ENCODE measurements at regions not wholly inside any gene's neighbourhood (a gene's known extent, or its start where the extent isn't known, plus 50 kb on each side); places are given as distances from the start of the nearest gene placed in this dataset.

DNA sequence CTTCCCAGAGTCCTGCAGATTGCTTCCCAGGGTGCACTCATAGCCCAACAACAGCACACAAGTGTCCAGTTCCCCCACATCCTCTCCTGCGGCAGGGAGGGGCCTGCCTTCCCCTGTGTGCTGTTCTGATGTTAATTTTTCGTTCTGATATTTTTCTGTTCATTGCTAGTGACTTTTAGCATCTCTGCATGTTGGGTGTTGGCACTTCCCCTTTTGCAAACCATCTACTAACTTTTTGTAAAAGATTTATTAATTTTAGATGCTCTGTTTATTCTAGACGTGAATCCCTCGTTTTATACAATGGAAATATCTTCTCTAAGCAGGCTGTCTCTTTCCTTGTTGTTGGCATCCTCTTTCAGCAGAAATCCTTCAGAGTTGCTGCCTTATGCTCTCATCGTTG, 97.3 kb upstream of the DAP start:
- no peak for DNase-seq
- TF ChIP-seq POLR2AphosphoS5 (IDR thresholded peaks at IDR 0.05), result no peak
- TF ChIP-seq CTCF (IDR thresholded peaks at IDR 0.05), result no peak
- TF ChIP-seq POLR2A (IDR thresholded peaks at IDR 0.05), result no peak
- TF ChIP-seq EP300 (IDR thresholded peaks at IDR 0.05), result no peak
- no peaks in the 10 kb centered on the region for H3K36me3 ChIP-seq
- no peak overlapping the region for H3K4me3 ChIP-seq
- H3K9me3 ChIP-seq, result no peaks in the 10 kb centered on the region
- no peak overlapping the region for H3K27ac ChIP-seq
- peaks cover 0 to 15% (median 6%) of the 10 kb centered on the region in 4 donors for H3K4me1 ChIP-seq
- peaks cover 0 to 19% (median 17%) of the 10 kb centered on the region in 3 donors for H3K27me3 ChIP-seq
- WGBS, 5 donors, result 62 to 66% (median 64%) methylated on average over 5 of the region's 5 CpGs
- intact Hi-C loops (cut with DNase I; ENCODE audit: low total_unique reads), result no loop called here

DNA sequence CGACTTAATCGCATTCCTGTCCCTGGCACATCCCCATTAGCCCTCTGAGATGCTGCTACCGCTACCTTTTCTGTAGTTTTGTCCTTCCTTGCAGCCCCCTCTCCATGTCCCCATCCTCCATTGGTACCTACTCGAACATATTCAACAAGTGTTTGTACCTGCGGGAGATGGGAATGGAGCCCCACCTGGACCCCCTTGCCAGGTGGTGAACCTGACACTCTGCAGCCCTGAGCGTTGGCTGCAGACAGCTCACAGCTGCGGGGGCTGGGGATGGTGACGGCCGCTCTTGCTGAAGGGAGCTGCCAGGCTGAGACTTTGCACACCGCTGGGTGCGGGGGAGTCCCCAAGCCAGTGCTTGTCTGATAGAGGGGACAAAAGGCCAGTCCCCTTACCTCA, 96.3 kb upstream of the DAP start:
- no peak for TF ChIP-seq POLR2A (IDR thresholded peaks at IDR 0.05)
- no peak for TF ChIP-seq CTCF (IDR thresholded peaks at IDR 0.05)
- TF ChIP-seq POLR2AphosphoS5 (IDR thresholded peaks at IDR 0.05), result no peak
- TF ChIP-seq EP300 (IDR thresholded peaks at IDR 0.05), result no peak
- 43 to 52% (median 47%) methylated on average over 10 to 11 of the region's 11 CpGs for WGBS, 5 donors
- H3K27me3 ChIP-seq, result peaks cover 0 to 19% (median 17%) of the 10 kb centered on the region in 3 donors
- intact Hi-C loops (cut with DNase I; ENCODE audit: low total_unique reads), result no loop called here
- no peaks in the 10 kb centered on the region for H3K36me3 ChIP-seq
- H3K9me3 ChIP-seq, result no peaks in the 10 kb centered on the region
- no peak for DNase-seq
- H3K4me1 ChIP-seq, result peaks cover 0 to 15% (median 6%) of the 10 kb centered on the region in 4 donors
- H3K27ac ChIP-seq, result no peak overlapping the region
- H3K4me3 ChIP-seq, result no peak overlapping the region

DNA sequence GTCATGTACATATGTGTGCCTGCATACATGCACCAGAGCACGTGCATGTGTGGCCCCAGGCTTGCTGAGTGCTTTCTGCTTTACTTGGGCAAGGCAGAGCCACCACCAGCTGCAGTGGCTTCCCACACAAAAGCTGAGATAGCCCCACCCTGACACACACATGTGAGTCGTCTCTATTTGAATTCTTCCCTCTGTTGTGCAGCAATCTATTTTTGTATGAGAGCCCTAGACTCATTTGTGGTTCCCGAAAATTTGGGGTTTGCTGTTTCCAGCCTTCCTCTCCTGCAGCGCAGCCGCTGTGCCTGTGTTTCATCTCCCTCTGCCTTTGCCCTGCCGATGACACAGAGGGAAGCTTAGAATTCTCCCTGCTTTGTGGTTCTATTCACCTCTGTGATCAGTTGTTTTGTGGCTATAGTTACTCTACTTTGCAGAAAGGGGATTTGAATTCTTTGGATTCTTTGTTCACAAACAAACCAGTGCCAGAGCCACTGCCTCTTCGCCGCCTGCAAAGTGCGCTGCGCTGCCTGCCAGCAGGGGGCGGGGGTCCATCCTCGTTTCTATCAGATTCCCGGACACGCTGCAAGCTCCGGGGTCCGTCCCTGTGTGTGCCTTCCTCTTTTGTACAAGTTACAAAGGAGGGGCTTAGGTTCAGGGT, 95.8 kb upstream of the DAP start:
- peak; percentile 42 to 83 for DNase-seq
- Histone ChIP-seq H3K27me3 (peaks cover 0 to 19% (median 17%) of the 10 kb centered on the region in 3 donors), H3K4me3 (no peak overlapping the region), H3K36me3 (no peaks in the 10 kb centered on the region), H3K27ac (no peak overlapping the region), H3K9me3 (no peaks in the 10 kb centered on the region), H3K4me1 (peaks cover 0 to 15% (median 6%) of the 10 kb centered on the region in 4 donors)
- intact Hi-C loops (cut with DNase I; ENCODE audit: low total_unique reads), result no loop called here
- 19 to 25% (median 24%) methylated on average over 16 of the region's 16 CpGs for WGBS, 5 donors
- TF ChIP-seq CTCF (IDR thresholded peaks at IDR 0.05) (peak in 5 of 7 experiments; percentile 17 to 72 (median 63)), POLR2AphosphoS5 (IDR thresholded peaks at IDR 0.05) (no peak)

DNA sequence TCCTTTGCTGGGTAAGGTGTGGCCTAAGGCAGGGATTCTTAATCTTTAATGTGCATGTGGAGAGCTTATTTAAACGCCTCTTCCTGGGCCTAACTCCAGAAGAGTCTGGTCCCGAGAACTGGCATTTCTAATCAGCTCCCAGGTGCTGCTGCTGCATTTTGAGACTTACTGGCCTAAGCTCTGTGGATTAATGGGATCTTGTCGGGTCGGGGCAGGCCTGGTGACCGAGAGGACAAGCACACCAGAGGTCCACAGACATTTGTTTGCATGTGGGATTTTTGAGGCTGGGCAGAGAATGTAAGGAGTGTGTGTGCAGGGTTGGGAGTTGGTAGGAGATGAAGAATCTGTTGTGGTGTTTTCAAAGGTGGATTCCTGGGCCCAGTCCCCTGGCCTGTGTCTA, 95.0 kb upstream of the DAP start:
- Histone ChIP-seq H3K4me1 (peaks cover 0 to 15% (median 6%) of the 10 kb centered on the region in 4 donors), H3K36me3 (no peaks in the 10 kb centered on the region), H3K27me3 (peaks cover 0 to 19% (median 17%) of the 10 kb centered on the region in 3 donors), H3K27ac (no peak overlapping the region), H3K9me3 (no peaks in the 10 kb centered on the region), H3K4me3 (no peak overlapping the region)
- intact Hi-C loops (cut with DNase I; ENCODE audit: low total_unique reads), result no loop called here
- no peak for DNase-seq
- 72 to 87% (median 75%) methylated on average over 5 of the region's 5 CpGs for WGBS, 5 donors
- no peak for TF ChIP-seq CTCF (IDR thresholded peaks at IDR 0.05)
- no peak for TF ChIP-seq EP300 (IDR thresholded peaks at IDR 0.05)
- no peak for TF ChIP-seq POLR2A (IDR thresholded peaks at IDR 0.05)
- no peak for TF ChIP-seq POLR2AphosphoS5 (IDR thresholded peaks at IDR 0.05)
